GM19468 (cell line): ENCODE measurements at regions not wholly inside any gene's neighbourhood (a gene's known extent, or its start where the extent isn't known, plus 50 kb on each side); places are given as distances from the start of the nearest gene placed in this dataset.

Experiments used
- ATAC-seq: cut with Tn5 transposase; IDR thresholded peaks from one replicate; pipeline ENCODE4 v1.9.1; 2021; ENCODE audit warnings: mild to moderate bottlenecking, moderate library complexity, moderate number of reproducible peaks; ENCODE audit not compliant: unreplicated experiment; ENCODE audit errors: extremely low read depth

- ATAC-seq = no peak
These were observed 146.8 kb upstream of the SPRY1 start for GRCh38 chr4:123249821-123250220.

GRCh38 chr4:123250843-123251242 lies 145.8 kb upstream of the SPRY1 start:
- no peak for ATAC-seq

DNA sequence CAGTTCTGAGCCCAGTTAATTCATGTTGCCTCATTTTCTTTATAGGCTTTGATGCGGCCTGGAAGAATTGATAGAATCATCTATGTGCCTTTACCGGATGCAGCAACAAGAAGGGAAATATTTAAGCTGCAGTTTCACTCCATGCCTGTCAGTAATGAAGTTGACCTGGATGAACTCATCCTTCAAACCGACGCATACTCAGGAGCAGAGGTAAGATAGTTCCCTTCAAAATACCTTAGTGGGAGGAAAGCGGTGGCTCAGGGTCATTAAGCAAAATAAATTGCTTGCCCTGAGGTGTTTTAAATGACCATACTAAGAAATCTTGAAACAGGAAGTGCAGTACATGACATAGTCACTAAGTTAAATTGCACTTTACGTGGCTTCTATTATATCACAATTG lies 140.6 kb upstream of the SPRY1 start:
- no peak for ATAC-seq

GRCh38 chr4:123256901-123257300 lies 139.7 kb upstream of the SPRY1 start:
- ATAC-seq = no peak

DNA sequence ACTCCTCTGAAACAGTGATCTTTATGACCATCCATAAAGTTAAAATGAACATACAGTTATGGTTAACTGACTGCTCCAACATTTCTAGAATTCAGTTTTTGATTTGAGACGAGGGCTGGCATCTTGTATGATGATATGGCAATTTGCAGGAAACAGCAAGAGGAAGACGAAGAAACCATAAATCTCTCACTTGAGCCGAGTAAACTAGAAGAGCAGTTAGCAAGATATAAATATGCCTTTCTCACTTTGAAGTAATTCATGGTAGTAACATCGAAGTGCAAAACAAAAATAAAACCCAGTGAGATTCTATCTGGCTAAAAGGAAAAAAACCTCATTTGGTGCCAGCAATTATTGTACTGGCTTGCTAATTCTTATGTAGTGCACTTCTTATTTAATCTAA lies 139.0 kb upstream of the SPRY1 start:
- ATAC-seq = no peak

- ATAC-seq = no peak
These were observed 136.6 kb upstream of the SPRY1 start for GRCh38 chr4:123259676-123260646.

DNA sequence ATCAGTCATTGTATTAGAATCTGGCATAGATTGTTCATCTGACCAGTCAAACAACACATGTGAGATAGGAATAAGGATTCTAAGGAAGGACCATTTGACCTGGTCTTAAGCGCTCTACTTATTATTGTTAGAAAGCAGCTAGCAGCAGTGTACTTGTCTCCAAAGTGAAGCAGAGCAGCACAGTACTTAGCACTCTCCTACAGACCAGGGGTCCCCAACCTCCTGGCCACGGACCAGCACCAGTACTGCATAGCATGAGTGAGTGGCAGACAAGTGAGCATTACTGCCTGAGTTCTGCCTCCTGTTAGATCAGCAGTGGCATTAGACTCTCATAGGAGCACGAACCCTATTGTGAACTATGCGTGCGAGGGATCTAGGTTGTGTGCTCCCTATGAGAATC lies 135.9 kb upstream of the SPRY1 start:
- no peak for ATAC-seq

DNA sequence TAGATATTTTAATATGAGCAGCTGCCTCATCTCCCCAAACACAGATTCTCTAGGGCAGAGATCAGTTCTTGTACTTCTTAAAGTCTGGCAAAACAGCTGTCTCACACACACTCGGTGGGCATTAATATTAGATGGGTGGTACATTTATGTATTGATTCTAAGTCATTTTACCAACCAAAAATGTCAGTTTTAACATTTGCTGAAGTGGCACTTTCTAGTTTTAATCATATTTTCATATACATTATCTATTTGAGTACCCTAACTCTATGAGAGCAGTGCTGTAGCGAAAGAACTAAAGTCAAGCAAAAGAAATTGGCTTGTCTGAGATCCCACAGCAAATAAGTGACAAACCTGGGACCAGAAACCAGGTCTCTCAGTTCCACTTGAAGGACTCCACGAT lies 134.5 kb upstream of the SPRY1 start:
- ATAC-seq = no peak

DNA sequence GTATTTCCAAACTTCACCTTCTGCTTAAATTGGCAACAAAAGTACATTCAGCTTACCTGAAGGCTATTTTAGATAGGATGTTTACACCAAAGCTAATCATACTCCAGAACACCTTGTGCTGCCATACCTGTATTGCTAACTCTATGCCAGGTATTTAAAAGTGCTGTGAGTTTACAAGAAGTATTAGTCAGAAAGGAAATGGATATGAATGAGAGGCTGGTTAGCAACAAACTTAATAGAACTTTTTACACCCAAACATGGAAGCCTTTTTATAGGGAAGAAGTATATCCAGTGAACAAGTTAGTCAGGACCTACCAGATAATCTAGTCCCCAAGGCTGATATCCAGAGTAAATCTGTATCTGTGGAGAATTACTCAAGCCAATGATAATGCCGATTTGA lies 131.2 kb upstream of the SPRY1 start:
- no peak for ATAC-seq

DNA sequence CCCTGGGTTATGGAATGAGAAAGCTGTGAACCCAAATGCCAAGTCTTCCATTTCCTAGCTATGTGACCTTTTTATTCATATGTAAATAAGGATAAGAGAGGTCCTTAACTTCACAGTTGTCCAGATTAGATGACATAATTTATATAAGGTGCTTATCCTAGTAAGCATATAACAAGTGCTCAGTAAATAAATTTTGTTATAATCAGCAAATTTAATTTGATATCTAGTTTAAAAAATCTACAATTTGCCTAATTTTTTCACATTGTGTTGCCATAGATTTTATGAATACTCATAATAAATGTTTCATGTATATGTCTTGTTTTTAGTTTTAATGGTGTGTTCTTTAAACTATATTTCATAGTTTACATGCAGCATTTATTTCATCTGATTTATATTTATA lies 130.4 kb upstream of the SPRY1 start:
- ATAC-seq = no peak

- no peak for ATAC-seq
These were observed 117.8 kb upstream of the SPRY1 start for GRCh38 chr4:123278755-123279154.

GRCh38 chr4:123283371-123283895 lies 113.2 kb upstream of the SPRY1 start:
- no peak for ATAC-seq

DNA sequence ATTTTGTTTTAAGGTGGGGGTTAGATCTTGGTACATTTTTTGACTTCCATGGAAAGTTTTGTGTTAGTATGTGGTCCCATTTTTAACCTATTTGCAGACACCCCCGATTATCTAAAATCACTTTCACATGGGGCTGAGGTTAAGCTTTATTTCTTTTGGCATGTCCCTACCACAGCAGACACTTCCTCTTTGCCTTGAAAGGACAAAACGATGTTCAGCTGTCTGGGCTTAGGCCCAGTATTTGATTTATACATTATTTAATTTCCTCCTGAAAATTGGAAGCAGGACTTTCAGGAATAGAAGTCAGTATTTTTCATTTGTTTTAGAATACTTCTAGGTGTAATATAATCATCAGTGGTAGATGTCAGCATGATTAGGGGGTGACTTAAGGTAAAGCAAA lies 112.4 kb upstream of the SPRY1 start:
- no peak for ATAC-seq

- ATAC-seq = no peak
These were observed 109.6 kb upstream of the SPRY1 start for GRCh38 chr4:123286903-123287466.

DNA sequence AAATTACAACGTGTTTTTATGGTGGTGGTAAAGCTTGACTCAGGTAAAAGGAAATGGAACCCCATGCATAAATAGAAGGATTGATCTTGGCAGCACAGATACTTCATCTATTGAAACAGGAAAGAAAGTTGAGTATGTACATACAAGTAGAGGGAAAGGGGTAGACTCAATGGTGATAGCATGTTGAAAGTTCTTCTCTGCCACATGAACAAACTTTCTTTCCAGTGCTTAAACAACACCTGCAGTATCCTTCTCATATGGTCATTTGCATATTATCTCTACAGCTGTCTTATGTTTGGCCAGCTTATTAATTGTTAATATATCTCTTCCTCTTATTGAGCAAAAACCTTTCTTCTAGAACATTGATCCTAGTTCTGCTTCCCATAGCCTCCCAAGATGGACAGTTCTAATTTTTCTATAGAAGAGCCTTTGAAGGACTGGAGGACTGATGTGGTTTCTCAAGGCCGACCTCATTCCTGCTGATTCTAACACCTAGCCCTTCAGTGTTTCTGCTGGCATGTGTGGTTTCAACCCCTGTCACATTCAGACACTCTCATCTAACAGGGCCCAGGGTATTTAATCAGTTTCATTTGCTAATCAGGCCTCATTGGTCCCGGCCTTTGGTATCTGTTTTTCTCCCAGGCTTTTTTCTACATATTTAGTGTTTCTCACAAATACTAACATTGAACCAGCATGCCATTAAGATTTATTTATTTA lies 108.1 kb upstream of the SPRY1 start:
- ATAC-seq = peak; percentile 61

- no peak for ATAC-seq
These were observed 105.3 kb upstream of the SPRY1 start for GRCh38 chr4:123291329-123291728.

GRCh38 chr4:123297836-123298235 lies 98.8 kb upstream of the SPRY1 start:
- ATAC-seq = no peak

- no peak for ATAC-seq
These were observed 98.3 kb upstream of the SPRY1 start for GRCh38 chr4:123298261-123298660.

DNA sequence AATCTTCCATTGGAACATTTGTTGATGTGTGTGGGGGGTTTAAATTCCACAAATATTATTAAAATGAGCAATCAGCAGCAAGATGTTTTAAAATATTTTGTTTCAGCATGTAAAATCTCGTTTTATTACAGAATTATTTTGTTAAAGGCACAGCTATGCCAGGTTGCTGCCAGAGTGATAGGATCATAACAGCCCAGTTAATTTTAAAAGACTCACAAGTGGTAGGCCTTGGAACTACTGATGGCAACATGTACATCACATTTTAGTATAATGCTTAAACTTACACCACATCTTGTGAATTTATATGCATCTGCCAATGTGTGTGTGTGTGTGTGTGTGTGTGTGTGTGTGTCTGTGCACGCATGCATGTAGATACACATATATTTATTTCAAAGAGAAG lies 97.8 kb upstream of the SPRY1 start:
- no peak for ATAC-seq

- no peak for ATAC-seq
These were observed 97.3 kb upstream of the SPRY1 start for GRCh38 chr4:123299212-123299691.
